Prostate gland (tissue), 2 donors: ENCODE measurements at regions not wholly inside any gene's neighbourhood (a gene's known extent, or its start where the extent isn't known, plus 50 kb on each side); places are given as distances from the start of the nearest gene placed in this dataset.

Experiments
- DNase-seq: peaks from one replicate; pipeline ENCODE4 v3.0.0-alpha.2; 2019; ENCODE audit warnings: low spot score
- H3K27ac ChIP-seq, 2 donors: fragments of 200-600 bp; sonication (generic); 2 replicates each; pipeline ENCODE4 v1.5.1; 2017 to 2019
- H3K27me3 ChIP-seq: fragments of 200-600 bp; sonication (generic); replicated peaks from 2 replicates; pipeline ENCODE4 v1.5.1; 2019; ENCODE audit not compliant: insufficient read depth
- H3K36me3 ChIP-seq, 2 donors: fragments of 200-600 bp; sonication (generic); 1 replicate in 1 of 2; 2 replicates in 1 of 2; pipeline versions ENCODE4 v1.5.1 to v1.8.1; 2017 to 2019
- H3K4me1 ChIP-seq: fragments of 200-600 bp; sonication (generic); replicated peaks from 2 replicates; pipeline ENCODE4 v1.5.1; 2019
- H3K4me3 ChIP-seq, 2 donors: fragments of 200-600 bp; sonication (generic); 2 replicates each; pipeline ENCODE4 v1.5.1; 2017 to 2019
- H3K9me3 ChIP-seq: fragments of 200-600 bp; sonication (generic); 2 replicates; pipeline ENCODE4 v1.5.1; 2017
- CTCF ChIP-seq, 4 experiments: fragments of 200-600 bp in 2 of 4; fragments of 450-650 bp in 2 of 4; sonication (generic) in 2 of 4; IDR thresholded peaks; 1 replicate in 3 of 4; 2 replicates in 1 of 4; pipeline ENCODE4 v1.5.1; 2016 to 2019; ENCODE audit warnings: antibody characterized with exemption in 4 of 4, mild to moderate bottlenecking in 2 of 4, moderate library complexity in 2 of 4
- POLR2A ChIP-seq: fragments of 450-650 bp; IDR thresholded peaks from one replicate; pipeline ENCODE4 v1.6.1; 2016; ENCODE audit warnings: antibody characterized with exemption, mild to moderate bottlenecking
- POLR2AphosphoS5 ChIP-seq: sonication (generic); formaldehyde crosslinking; IDR thresholded peaks from one replicate; pipeline ENCODE4 v1.6.1; 2017; ENCODE audit warnings: antibody characterized with exemption
- WGBS: methylation state at CpG from one replicate; pipeline ENCODE4 v1.1.5; 2018; 5-methylcytosine and 5-hydroxymethylcytosine counted together
- intact Hi-C: fragments of 100-400 bp; cut with DNase I; formaldehyde crosslinking; loops from one replicate; pipeline ENCODE4 v1.14.2; 2022

GRCh38 chr22:49648053-49648452 lies 179.6 kb downstream of the BRD1 start:
- intact Hi-C loops = no loop called here
- WGBS = 72% methylated on average over 16 of the region's 16 CpGs
- TF ChIP-seq CTCF (IDR thresholded peaks at IDR 0.05) (no peak), POLR2AphosphoS5 (no peak), POLR2A (no peak)
- Histone ChIP-seq H3K27ac (no peak overlapping the region), H3K4me1 (no peaks in the 10 kb centered on the region), H3K36me3 (no peaks in the 10 kb centered on the region), H3K4me3 (no peak overlapping the region), H3K9me3 (no peaks in the 10 kb centered on the region), H3K27me3 (peaks cover 13% of the 10 kb centered on the region)
- DNase-seq = no peak

GRCh38 chr22:49647627-49648026 lies 180.0 kb downstream of the BRD1 start:
- intact Hi-C loops = no loop called here
- peaks cover 13% of the 10 kb centered on the region for H3K27me3 ChIP-seq
- no peaks in the 10 kb centered on the region for H3K9me3 ChIP-seq
- no peak overlapping the region for H3K4me3 ChIP-seq
- no peaks in the 10 kb centered on the region for H3K36me3 ChIP-seq
- H3K27ac ChIP-seq = no peak overlapping the region
- no peak for TF ChIP-seq POLR2AphosphoS5
- 74% methylated on average over 3 of the region's 3 CpGs for WGBS
- no peak for DNase-seq
- no peaks in the 10 kb centered on the region for H3K4me1 ChIP-seq

- 57% methylated on average over 3 of the region's 3 CpGs for WGBS
- H3K27ac ChIP-seq = no peak overlapping the region
- H3K4me3 ChIP-seq = no peak overlapping the region
- H3K4me1 ChIP-seq = no peaks in the 10 kb centered on the region
- H3K9me3 ChIP-seq = no peaks in the 10 kb centered on the region
- H3K27me3 ChIP-seq = peaks cover 13% of the 10 kb centered on the region
- TF ChIP-seq POLR2AphosphoS5 = no peak
- TF ChIP-seq POLR2A = no peak
- no peak for TF ChIP-seq CTCF (IDR thresholded peaks at IDR 0.05)
- no peak for DNase-seq
- intact Hi-C loops = no loop called here
- H3K36me3 ChIP-seq = no peaks in the 10 kb centered on the region
These were observed 180.8 kb downstream of the BRD1 start for GRCh38 chr22:49646876-49647275.

GRCh38 chr22:49645791-49646550 lies 181.7 kb downstream of the BRD1 start:
- WGBS = 88% methylated on average over 13 of the region's 13 CpGs
- Histone ChIP-seq H3K4me3 (no peak overlapping the region), H3K27me3 (peaks cover 12% of the 10 kb centered on the region), H3K9me3 (no peaks in the 10 kb centered on the region), H3K4me1 (no peaks in the 10 kb centered on the region), H3K36me3 (no peaks in the 10 kb centered on the region), H3K27ac (no peak overlapping the region)
- no peak for DNase-seq
- intact Hi-C loops = no loop called here
- TF ChIP-seq POLR2A = no peak
- TF ChIP-seq POLR2AphosphoS5 = no peak
- no peak for TF ChIP-seq CTCF (IDR thresholded peaks at IDR 0.05)

- intact Hi-C loops = no loop called here
- Histone ChIP-seq H3K27me3 (peaks cover 10% of the 10 kb centered on the region), H3K9me3 (no peaks in the 10 kb centered on the region), H3K4me3 (no peak overlapping the region), H3K4me1 (no peaks in the 10 kb centered on the region), H3K27ac (no peak overlapping the region), H3K36me3 (no peaks in the 10 kb centered on the region)
- WGBS = 91% methylated on average over 3 of the region's 3 CpGs
- no peak for TF ChIP-seq CTCF (IDR thresholded peaks at IDR 0.05)
- no peak for TF ChIP-seq POLR2A
- TF ChIP-seq POLR2AphosphoS5 = no peak
- DNase-seq = no peak
These were observed 182.4 kb downstream of the BRD1 start for GRCh38 chr22:49645257-49645656.
